ENCODE measurements at regions not wholly inside any gene's neighbourhood (a gene's known extent, or its start where the extent isn't known, plus 50 kb on each side); places are given as distances from the start of the nearest gene placed in this dataset.
"Not testable (repeated sequence)": the region's sequence is repeated elsewhere in the genome, so short reads cannot be mapped to it uniquely, and the experiment has no call there.

GRCh38 chr14:59057551-59057950, 130.9 kb upstream of the DAAM1 start:
- no peak for DNase-seq (ENCODE audit: low read depth, low spot score)

GRCh38 chr14:59058776-59059175, 129.7 kb upstream of the DAAM1 start:
- not testable (repeated sequence) for DNase-seq (ENCODE audit: low read depth, low spot score)

- peak; percentile 23 for DNase-seq (ENCODE audit: low read depth, low spot score)
Observed at GRCh38 chr14:59060841-59061240, 127.6 kb upstream of the DAAM1 start.

- no peak for DNase-seq (ENCODE audit: low read depth, low spot score)
Observed at GRCh38 chr14:59061292-59061691, 127.2 kb upstream of the DAAM1 start.

- DNase-seq (ENCODE audit: low read depth, low spot score), result no peak
Observed at GRCh38 chr14:59063259-59063658, 125.2 kb upstream of the DAAM1 start.

GRCh38 chr14:59067127-59067894, 121.2 kb upstream of the DAAM1 start:
- DNase-seq (ENCODE audit: low read depth, low spot score), result no peak

GRCh38 chr14:59069163-59069854, 119.2 kb upstream of the DAAM1 start:
- DNase-seq (ENCODE audit: low read depth, low spot score), result no peak

- DNase-seq (ENCODE audit: low read depth, low spot score), result no peak
Observed at GRCh38 chr14:59075506-59075905, 113.0 kb upstream of the DAAM1 start.

- no peak for DNase-seq (ENCODE audit: low read depth, low spot score)
Observed at GRCh38 chr14:59081720-59082119, 106.7 kb upstream of the DAAM1 start.

GRCh38 chr14:59085207-59085739, 103.2 kb upstream of the DAAM1 start:
- DNase-seq (ENCODE audit: low read depth, low spot score), result no peak

- DNase-seq (ENCODE audit: low read depth, low spot score), result peak; percentile 61
Observed at GRCh38 chr14:59086241-59086882, 102.1 kb upstream of the DAAM1 start.

GRCh38 chr14:59087240-59087639, 101.2 kb upstream of the DAAM1 start:
- no peak for DNase-seq (ENCODE audit: low read depth, low spot score)

GRCh38 chr14:59087711-59088110, 100.8 kb upstream of the DAAM1 start:
- DNase-seq (ENCODE audit: low read depth, low spot score), result no peak

- no peak for DNase-seq (ENCODE audit: low read depth, low spot score)
Observed at GRCh38 chr14:59090572-59090971, 97.9 kb upstream of the DAAM1 start.

- no peak for DNase-seq (ENCODE audit: low read depth, low spot score)
Observed at GRCh38 chr14:59091404-59091803, 97.1 kb upstream of the DAAM1 start.

GRCh38 chr14:59091976-59092375, 96.5 kb upstream of the DAAM1 start:
- DNase-seq (ENCODE audit: low read depth, low spot score), result no peak

- no peak for DNase-seq (ENCODE audit: low read depth, low spot score)
Observed at GRCh38 chr14:59093902-59094301, 94.6 kb upstream of the DAAM1 start.

GRCh38 chr14:59096303-59096702, 92.2 kb upstream of the DAAM1 start:
- DNase-seq (ENCODE audit: low read depth, low spot score), result no peak

- DNase-seq (ENCODE audit: low read depth, low spot score), result no peak
Observed at GRCh38 chr14:59097681-59098080, 90.8 kb upstream of the DAAM1 start.

GRCh38 chr14:59098377-59098776, 90.1 kb upstream of the DAAM1 start:
- peak; percentile 52 for DNase-seq (ENCODE audit: low read depth, low spot score)

- no peak for DNase-seq (ENCODE audit: low read depth, low spot score)
Observed at GRCh38 chr14:59100205-59100604, 88.3 kb upstream of the DAAM1 start.

- DNase-seq (ENCODE audit: low read depth, low spot score), result peak; percentile 31
Observed at GRCh38 chr14:59101476-59101875, 87.0 kb upstream of the DAAM1 start.

Measured in astrocyte of the hippocampus (primary cell).